H1 (cell line): ENCODE measurements at regions not wholly inside any gene's neighbourhood (a gene's known extent, or its start where the extent isn't known, plus 50 kb on each side); places are given as distances from the start of the nearest gene placed in this dataset.
A peak's percentile ranks its signal among the peaks of the same experiment; 100 is the strongest.

Experiments used
- HDAC2 ChIP-seq, 2 experiments: fragments of 300-600 bp in 1 of 2; sonication (generic) in 1 of 2; IDR thresholded peaks; 2 replicates each; pipeline ENCODE4 v1.6.1; 2011 to 2012; ENCODE audit warnings: low read depth in 2 of 2, low read length in 2 of 2, mild to moderate bottlenecking in 2 of 2, moderate library complexity in 2 of 2, borderline replicate concordance in 1 of 2, inconsistent platforms in 1 of 2
- NRF1 ChIP-seq: IDR thresholded peaks from 2 replicates; pipeline ENCODE4 v1.6.1; 2011; ENCODE audit warnings: mild to moderate bottlenecking, low read depth, low read length, improper control_type of control experiment
- POU5F1 ChIP-seq: IDR thresholded peaks from 2 replicates; pipeline ENCODE4 v1.6.1; 2011; ENCODE audit warnings: low read depth, mild to moderate bottlenecking, low read length, moderate library complexity
- RBBP5 ChIP-seq: IDR thresholded peaks from 2 replicates; pipeline ENCODE4 v1.7.1; 2012; ENCODE audit warnings: low read depth, mild to moderate bottlenecking, inconsistent platforms, low read length, moderate library complexity, borderline replicate concordance
- SP1 ChIP-seq: IDR thresholded peaks from 2 replicates; pipeline ENCODE4 v1.6.1; 2011; ENCODE audit warnings: low read depth, low read length
- SRF ChIP-seq: IDR thresholded peaks from 2 replicates; pipeline ENCODE4 v1.6.1; 2011; ENCODE audit warnings: mild to moderate bottlenecking, low read depth, low read length, moderate library complexity
- TF ChIP-seq, protein P1 (sequence below): fragments of 300-600 bp; sonication (generic); IDR thresholded peaks from 2 replicates; pipeline ENCODE4 v1.7.1; 2012; ENCODE audit warnings: low read length, moderate library complexity, mild to moderate bottlenecking, inconsistent platforms; ENCODE audit not compliant: insufficient replicate concordance
- TF ChIP-seq, protein P2 (sequence below): IDR thresholded peaks from 2 replicates; pipeline ENCODE4 v1.6.1; 2011; ENCODE audit warnings: low read depth, mild to moderate bottlenecking, low read length; ENCODE audit not compliant: insufficient read depth
- TF ChIP-seq, protein P3 (sequence below): IDR thresholded peaks from 2 replicates; pipeline ENCODE4 v1.6.1; 2012; ENCODE audit warnings: low read length, inconsistent platforms

DNA sequence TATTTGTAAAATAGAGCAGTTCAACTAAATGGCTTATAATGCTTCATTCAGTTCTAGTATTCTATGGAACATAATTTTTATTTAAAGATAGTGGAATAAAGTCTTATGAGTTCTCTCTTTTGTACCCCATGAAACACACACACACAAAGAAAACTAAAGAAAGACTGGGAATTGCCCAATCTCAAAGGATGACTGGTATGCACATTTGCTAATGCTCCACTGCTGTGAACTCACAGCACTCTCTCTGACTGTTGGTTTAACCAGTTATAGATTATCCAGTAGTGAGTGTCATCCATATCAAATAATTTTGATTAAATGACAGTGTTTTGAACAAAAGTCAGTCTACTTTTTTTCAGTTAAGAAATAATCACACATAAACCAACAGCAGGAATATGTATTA lies 1082.4 kb upstream of the B3GALT2 start (continued):
- TF ChIP-seq, protein P1, sequence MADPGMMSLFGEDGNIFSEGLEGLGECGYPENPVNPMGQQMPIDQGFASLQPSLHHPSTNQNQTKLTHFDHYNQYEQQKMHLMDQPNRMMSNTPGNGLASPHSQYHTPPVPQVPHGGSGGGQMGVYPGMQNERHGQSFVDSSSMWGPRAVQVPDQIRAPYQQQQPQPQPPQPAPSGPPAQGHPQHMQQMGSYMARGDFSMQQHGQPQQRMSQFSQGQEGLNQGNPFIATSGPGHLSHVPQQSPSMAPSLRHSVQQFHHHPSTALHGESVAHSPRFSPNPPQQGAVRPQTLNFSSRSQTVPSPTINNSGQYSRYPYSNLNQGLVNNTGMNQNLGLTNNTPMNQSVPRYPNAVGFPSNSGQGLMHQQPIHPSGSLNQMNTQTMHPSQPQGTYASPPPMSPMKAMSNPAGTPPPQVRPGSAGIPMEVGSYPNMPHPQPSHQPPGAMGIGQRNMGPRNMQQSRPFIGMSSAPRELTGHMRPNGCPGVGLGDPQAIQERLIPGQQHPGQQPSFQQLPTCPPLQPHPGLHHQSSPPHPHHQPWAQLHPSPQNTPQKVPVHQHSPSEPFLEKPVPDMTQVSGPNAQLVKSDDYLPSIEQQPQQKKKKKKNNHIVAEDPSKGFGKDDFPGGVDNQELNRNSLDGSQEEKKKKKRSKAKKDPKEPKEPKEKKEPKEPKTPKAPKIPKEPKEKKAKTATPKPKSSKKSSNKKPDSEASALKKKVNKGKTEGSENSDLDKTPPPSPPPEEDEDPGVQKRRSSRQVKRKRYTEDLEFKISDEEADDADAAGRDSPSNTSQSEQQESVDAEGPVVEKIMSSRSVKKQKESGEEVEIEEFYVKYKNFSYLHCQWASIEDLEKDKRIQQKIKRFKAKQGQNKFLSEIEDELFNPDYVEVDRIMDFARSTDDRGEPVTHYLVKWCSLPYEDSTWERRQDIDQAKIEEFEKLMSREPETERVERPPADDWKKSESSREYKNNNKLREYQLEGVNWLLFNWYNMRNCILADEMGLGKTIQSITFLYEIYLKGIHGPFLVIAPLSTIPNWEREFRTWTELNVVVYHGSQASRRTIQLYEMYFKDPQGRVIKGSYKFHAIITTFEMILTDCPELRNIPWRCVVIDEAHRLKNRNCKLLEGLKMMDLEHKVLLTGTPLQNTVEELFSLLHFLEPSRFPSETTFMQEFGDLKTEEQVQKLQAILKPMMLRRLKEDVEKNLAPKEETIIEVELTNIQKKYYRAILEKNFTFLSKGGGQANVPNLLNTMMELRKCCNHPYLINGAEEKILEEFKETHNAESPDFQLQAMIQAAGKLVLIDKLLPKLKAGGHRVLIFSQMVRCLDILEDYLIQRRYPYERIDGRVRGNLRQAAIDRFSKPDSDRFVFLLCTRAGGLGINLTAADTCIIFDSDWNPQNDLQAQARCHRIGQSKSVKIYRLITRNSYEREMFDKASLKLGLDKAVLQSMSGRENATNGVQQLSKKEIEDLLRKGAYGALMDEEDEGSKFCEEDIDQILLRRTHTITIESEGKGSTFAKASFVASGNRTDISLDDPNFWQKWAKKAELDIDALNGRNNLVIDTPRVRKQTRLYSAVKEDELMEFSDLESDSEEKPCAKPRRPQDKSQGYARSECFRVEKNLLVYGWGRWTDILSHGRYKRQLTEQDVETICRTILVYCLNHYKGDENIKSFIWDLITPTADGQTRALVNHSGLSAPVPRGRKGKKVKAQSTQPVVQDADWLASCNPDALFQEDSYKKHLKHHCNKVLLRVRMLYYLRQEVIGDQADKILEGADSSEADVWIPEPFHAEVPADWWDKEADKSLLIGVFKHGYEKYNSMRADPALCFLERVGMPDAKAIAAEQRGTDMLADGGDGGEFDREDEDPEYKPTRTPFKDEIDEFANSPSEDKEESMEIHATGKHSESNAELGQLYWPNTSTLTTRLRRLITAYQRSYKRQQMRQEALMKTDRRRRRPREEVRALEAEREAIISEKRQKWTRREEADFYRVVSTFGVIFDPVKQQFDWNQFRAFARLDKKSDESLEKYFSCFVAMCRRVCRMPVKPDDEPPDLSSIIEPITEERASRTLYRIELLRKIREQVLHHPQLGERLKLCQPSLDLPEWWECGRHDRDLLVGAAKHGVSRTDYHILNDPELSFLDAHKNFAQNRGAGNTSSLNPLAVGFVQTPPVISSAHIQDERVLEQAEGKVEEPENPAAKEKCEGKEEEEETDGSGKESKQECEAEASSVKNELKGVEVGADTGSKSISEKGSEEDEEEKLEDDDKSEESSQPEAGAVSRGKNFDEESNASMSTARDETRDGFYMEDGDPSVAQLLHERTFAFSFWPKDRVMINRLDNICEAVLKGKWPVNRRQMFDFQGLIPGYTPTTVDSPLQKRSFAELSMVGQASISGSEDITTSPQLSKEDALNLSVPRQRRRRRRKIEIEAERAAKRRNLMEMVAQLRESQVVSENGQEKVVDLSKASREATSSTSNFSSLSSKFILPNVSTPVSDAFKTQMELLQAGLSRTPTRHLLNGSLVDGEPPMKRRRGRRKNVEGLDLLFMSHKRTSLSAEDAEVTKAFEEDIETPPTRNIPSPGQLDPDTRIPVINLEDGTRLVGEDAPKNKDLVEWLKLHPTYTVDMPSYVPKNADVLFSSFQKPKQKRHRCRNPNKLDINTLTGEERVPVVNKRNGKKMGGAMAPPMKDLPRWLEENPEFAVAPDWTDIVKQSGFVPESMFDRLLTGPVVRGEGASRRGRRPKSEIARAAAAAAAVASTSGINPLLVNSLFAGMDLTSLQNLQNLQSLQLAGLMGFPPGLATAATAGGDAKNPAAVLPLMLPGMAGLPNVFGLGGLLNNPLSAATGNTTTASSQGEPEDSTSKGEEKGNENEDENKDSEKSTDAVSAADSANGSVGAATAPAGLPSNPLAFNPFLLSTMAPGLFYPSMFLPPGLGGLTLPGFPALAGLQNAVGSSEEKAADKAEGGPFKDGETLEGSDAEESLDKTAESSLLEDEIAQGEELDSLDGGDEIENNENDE: no peak
- no peak for TF ChIP-seq HDAC2 (IDR thresholded peaks at IDR 0.05; ENCODE audit: borderline replicate concordance in 1 of 2, low read depth in 2 of 2, low read length in 2 of 2)
- TF ChIP-seq, protein P2, sequence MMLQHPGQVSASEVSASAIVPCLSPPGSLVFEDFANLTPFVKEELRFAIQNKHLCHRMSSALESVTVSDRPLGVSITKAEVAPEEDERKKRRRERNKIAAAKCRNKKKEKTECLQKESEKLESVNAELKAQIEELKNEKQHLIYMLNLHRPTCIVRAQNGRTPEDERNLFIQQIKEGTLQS: no peak
- TF ChIP-seq POU5F1: 0 out of 2 replicates have a peak, but pooled peaks have one; percentile 38
- no peak for TF ChIP-seq NRF1
- TF ChIP-seq SP1: no peak
- no peak for TF ChIP-seq SRF
- TF ChIP-seq RBBP5: no peak
- TF ChIP-seq, protein P3, sequence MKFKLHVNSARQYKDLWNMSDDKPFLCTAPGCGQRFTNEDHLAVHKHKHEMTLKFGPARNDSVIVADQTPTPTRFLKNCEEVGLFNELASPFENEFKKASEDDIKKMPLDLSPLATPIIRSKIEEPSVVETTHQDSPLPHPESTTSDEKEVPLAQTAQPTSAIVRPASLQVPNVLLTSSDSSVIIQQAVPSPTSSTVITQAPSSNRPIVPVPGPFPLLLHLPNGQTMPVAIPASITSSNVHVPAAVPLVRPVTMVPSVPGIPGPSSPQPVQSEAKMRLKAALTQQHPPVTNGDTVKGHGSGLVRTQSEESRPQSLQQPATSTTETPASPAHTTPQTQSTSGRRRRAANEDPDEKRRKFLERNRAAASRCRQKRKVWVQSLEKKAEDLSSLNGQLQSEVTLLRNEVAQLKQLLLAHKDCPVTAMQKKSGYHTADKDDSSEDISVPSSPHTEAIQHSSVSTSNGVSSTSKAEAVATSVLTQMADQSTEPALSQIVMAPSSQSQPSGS: no peak
